Aorta (tissue), 5 donors: ENCODE measurements at regions not wholly inside any gene's neighbourhood (a gene's known extent, or its start where the extent isn't known, plus 50 kb on each side); places are given as distances from the start of the nearest gene placed in this dataset.

Experiments
- ATAC-seq: fragments of 200-7000 bp; cut with Tn5 transposase; one replicate; pipeline ENCODE4 v1.9.1; 2022; ENCODE audit warnings: moderate library complexity; ENCODE audit not compliant: low FRiP score
- DNase-seq, 2 donors: peaks; one replicate each; pipeline ENCODE4 v3.0.0-alpha.2; 2020
- H3K27ac ChIP-seq, 2 donors: one replicate each; pipeline ENCODE4 v1.5.1; 2013; ENCODE audit warnings: low read length in 2 of 2, mild to moderate bottlenecking in 2 of 2, moderate library complexity in 2 of 2, control low read depth in 1 of 2, inconsistent platforms in 1 of 2, low read depth in 1 of 2
- H3K27me3 ChIP-seq, 2 donors: one replicate each; pipeline ENCODE4 v1.6.1; 2013; ENCODE audit warnings: control low read depth in 1 of 2, low read length in 1 of 2, mild to moderate bottlenecking in 1 of 2, moderate library complexity in 1 of 2; ENCODE audit not compliant: insufficient read depth in 2 of 2, control insufficient read depth in 1 of 2
- H3K36me3 ChIP-seq, 2 donors: one replicate each; pipeline ENCODE4 v1.6.1; 2013; ENCODE audit warnings: control low read depth in 1 of 2, low read length in 1 of 2, mild to moderate bottlenecking in 1 of 2; ENCODE audit not compliant: insufficient read depth in 2 of 2, control insufficient read depth in 1 of 2
- H3K4me1 ChIP-seq, 2 donors: one replicate each; pipeline ENCODE4 v1.6.1; 2013; ENCODE audit warnings: low read length in 2 of 2, control low read depth in 1 of 2, mild to moderate bottlenecking in 1 of 2, moderate library complexity in 1 of 2; ENCODE audit not compliant: insufficient read depth in 2 of 2, control insufficient read depth in 1 of 2
- H3K4me3 ChIP-seq, 2 donors: one replicate each; pipeline ENCODE4 v1.5.1; 2013; ENCODE audit warnings: low read length in 2 of 2, control low read depth in 1 of 2, mild to moderate bottlenecking in 1 of 2
- H3K9me3 ChIP-seq: one replicate; pipeline ENCODE4 v1.6.1; 2013; ENCODE audit warnings: mild to moderate bottlenecking, low read length; ENCODE audit not compliant: control insufficient read depth
- WGBS, 2 donors: extraction: QIAGEN DNeasy Blood & Tissue Kit; methylation state at CpG; one replicate each; pipeline ENCODE4 v1.1.7; 2013; 5-methylcytosine and 5-hydroxymethylcytosine counted together
- intact Hi-C, 2 donors: fragments of 100-400 bp; cut with DNase I; formaldehyde crosslinking; loops; one replicate each; pipeline versions ENCODE4 v1.14.2 to v1.15.0; 2022
- donor health status: healthy with polysubstance abuse.
- donor health status: Bipolar disorder and iron deficiency.
- donor health status: DM: no; HTN: no; CAD: no.
- donor health status: DM: no; HTN: no; CAD: no.
- donor health status: DM: yes; HTN: yes; CAD: no.

DNA sequence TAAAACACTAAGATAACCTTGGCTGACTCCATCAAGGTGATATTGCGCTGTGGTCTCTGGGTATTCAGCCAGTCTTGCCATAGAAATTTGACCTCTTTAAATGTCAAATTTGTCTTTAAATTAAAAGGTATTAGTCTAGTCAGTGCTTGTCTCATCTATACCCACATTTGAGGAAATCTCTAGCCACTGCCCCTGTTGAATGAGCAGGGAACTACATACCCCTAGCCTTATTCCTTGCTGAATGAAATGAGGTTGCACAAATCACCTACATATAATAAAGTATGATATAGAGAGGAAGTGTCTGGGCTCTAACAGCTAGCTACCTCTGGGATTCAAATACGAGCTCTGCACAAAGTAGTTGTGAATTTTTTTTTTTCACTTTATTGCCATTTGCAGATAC, 256.8 kb downstream of the C12orf50 start:
- Histone ChIP-seq H3K4me1 (no peaks in the 10 kb centered on the region), H3K27ac (no peak overlapping the region), H3K36me3 (no peaks in the 10 kb centered on the region), H3K9me3 (no peaks in the 10 kb centered on the region), H3K4me3 (no peak overlapping the region), H3K27me3 (no peaks in the 10 kb centered on the region)
- DNase-seq (no peak), ATAC-seq (no peak)
- intact Hi-C loops: no loop called here
- 87 to 92% methylated on average over 2 of the region's 2 CpGs for WGBS, 2 donors

DNA sequence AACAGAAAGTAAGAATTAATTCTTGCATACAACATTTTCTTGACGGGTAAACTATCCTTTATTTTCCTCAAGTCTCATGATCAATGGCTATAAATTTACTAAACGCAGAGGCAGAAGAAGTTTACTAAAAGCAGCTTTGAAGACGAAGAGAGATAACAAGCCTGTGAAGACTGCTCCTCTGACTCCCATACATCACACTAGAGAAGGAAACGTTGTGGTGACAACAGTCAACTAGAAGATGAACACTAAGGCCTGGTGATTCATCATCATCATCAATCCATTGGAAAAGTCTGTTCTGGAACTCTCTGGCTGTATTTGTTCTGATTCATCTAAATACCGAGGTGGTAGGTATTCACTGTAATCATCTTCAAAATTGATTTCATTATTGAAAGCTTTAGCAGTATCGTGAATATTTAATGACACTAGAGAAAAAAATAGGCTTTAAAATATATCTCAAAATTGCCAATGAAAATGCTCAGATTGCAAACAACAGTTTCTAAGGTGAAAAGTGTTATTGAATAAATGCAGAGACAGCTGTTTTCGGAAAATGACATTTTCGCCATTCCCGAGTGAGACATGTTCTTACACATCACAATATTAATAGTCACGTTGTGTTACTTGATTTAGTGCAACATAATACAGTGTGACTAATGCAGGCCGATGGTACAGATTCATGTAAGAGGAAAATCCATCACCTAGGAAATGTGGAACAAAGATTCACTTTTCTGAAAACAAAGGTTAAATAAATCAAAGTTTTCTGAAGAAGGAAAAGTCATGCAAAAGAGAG, 260.5 kb downstream of the C12orf50 start:
- no peaks in the 10 kb centered on the region for H3K27me3 ChIP-seq
- ATAC-seq: no peak
- 76 to 79% methylated on average over 11 of the region's 11 CpGs for whole genome bisulfite sequencing, 2 donors
- no peaks in the 10 kb centered on the region for H3K4me1 ChIP-seq
- H3K27ac ChIP-seq: no peak overlapping the region
- no peaks in the 10 kb centered on the region for H3K36me3 ChIP-seq
- intact Hi-C loops: no loop called here
- H3K9me3 ChIP-seq: no peaks in the 10 kb centered on the region
- DNase-seq: no peak
- H3K4me3 ChIP-seq: no peak overlapping the region

DNA sequence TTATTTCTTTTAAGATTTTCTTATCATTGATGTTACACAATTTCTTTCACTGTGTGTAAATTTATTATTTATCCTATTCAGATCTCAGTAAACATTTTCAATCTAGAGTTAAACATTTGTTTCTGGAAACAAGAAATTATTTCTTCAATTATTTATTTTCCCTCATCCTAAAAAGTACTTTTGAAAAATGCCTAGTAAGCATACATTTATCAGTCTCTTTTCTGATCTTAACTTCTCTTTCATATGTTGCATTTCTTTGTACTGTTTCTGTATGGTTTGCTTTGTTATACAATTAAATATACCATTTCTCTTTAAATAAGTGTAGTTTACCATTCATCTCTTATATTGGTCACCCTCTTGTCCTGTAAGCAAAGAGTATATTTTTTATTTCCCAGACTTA, 263.2 kb downstream of the C12orf50 start:
- H3K27ac ChIP-seq: no peak overlapping the region
- intact Hi-C loops: no loop called here
- no peaks in the 10 kb centered on the region for H3K4me1 ChIP-seq
- H3K9me3 ChIP-seq: no peaks in the 10 kb centered on the region
- H3K36me3 ChIP-seq: no peaks in the 10 kb centered on the region
- no peak for ATAC-seq
- no peaks in the 10 kb centered on the region for H3K27me3 ChIP-seq
- H3K4me3 ChIP-seq: no peak overlapping the region
- DNase-seq: no peak

DNA sequence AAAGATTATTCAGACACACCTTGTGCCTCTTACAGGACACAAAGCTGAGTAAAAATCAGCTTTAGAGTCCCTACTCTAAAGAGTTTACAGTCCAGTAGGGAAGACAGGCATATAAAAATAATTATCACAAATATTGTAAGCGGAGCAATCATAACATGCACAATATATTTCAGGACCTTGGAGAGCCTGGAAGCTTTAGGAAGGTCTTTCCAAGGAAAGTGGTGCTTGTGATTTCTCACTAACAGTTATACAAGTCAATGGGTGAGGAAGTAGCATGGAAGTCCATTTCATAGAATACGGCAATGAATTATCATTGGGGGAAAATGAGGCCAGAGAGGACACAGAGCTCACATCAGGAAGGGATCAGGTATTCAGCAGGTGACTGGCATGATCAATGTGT, 268.3 kb downstream of the C12orf50 start:
- Histone ChIP-seq H3K36me3 (no peaks in the 10 kb centered on the region), H3K9me3 (no peaks in the 10 kb centered on the region), H3K4me1 (peaks cover 0 to 1% of the 10 kb centered on the region in 2 donors), H3K27ac (no peak overlapping the region), H3K4me3 (no peak overlapping the region), H3K27me3 (no peaks in the 10 kb centered on the region)
- intact Hi-C loops: no loop called here
- no peak for DNase-seq
- ATAC-seq: no peak
- WGBS, 2 donors: 62 to 64% methylated on average over 2 of the region's 2 CpGs

DNA sequence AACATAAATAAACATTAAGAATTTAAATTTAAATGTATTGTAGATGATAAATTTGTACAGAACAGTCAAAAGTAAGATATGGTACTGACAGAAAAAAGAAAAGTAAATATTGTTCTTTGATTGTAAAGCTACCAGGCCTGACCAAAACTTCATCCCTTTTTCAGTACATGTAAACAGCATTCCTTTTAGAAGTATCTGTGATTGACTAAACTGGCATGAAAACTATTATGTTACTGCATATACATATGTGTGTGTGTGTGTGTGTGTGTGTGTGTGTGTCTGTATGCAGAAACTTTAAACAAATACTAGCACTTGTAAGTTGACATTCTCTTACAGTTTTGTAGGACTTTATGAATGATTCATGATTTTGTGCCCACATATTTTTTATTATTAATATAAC, 270.9 kb downstream of the C12orf50 start:
- peaks cover 0 to 1% of the 10 kb centered on the region in 2 donors for H3K4me1 ChIP-seq
- no peak for ATAC-seq

DNA sequence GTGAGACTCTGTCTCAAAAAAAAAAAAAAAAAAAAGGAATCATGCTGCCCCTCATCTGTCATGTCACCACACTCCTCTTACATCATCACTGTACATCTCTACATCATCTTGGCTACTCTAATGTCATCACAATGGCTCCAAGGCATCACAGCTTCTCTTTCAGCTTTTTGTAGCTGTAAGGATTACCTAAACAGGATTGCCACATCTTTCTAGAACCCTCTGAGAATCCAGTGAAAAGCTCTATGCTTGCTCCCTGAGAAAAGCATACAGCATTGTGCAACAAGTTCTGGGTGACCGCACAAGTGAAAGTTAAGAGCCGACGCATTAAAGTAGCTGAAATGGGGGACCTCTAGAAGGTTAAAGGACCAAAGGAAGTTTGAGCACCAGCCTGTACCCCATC, 272.5 kb downstream of the C12orf50 start:
- DNase-seq (no peak), ATAC-seq (no peak)
- intact Hi-C loops: no loop called here
- Histone ChIP-seq H3K4me1 (peaks cover 0 to 1% of the 10 kb centered on the region in 2 donors), H3K27me3 (no peaks in the 10 kb centered on the region), H3K36me3 (no peaks in the 10 kb centered on the region), H3K4me3 (no peak overlapping the region), H3K9me3 (no peaks in the 10 kb centered on the region), H3K27ac (no peak overlapping the region)
- 96 to 98% methylated on average over 3 of the region's 3 CpGs for WGBS, 2 donors

More for the DNA sequence above, 270.9 kb downstream of the C12orf50 start:
- no peak overlapping the region for H3K27ac ChIP-seq
- no peak overlapping the region for H3K4me3 ChIP-seq
- H3K36me3 ChIP-seq: no peaks in the 10 kb centered on the region
- DNase-seq: no peak
- H3K27me3 ChIP-seq: no peaks in the 10 kb centered on the region
- H3K9me3 ChIP-seq: no peaks in the 10 kb centered on the region
- intact Hi-C loops: no loop called here

DNA sequence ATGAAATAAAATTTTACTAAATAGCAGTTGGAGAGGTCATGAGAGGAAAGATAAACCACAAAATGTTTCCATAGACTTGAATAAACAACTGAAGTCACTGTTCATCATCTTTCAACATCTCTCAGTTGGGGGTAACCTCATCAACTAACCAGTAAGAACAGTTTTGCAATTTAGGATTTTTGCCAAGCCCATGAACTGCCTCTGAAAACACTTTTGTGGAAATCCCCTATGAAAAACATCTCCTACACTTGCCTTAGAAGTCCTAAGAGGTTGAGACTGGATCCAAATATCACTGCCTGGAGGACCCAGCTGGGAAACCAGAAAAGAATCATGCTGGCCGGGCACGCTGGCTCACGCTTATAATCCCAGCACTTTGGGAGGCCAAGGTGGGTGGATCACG, 273.1 kb downstream of the C12orf50 start:
- no peaks in the 10 kb centered on the region for H3K9me3 ChIP-seq
- intact Hi-C loops: no loop called here
- no peaks in the 10 kb centered on the region for H3K27me3 ChIP-seq
- WGBS, 2 donors: 84 to 87% methylated on average over 4 of the region's 4 CpGs
- H3K4me1 ChIP-seq: peaks cover 0 to 1% of the 10 kb centered on the region in 2 donors
- H3K36me3 ChIP-seq: no peaks in the 10 kb centered on the region
- no peak overlapping the region for H3K27ac ChIP-seq
- no peak for DNase-seq
- no peak overlapping the region for H3K4me3 ChIP-seq
- ATAC-seq: no peak

DNA sequence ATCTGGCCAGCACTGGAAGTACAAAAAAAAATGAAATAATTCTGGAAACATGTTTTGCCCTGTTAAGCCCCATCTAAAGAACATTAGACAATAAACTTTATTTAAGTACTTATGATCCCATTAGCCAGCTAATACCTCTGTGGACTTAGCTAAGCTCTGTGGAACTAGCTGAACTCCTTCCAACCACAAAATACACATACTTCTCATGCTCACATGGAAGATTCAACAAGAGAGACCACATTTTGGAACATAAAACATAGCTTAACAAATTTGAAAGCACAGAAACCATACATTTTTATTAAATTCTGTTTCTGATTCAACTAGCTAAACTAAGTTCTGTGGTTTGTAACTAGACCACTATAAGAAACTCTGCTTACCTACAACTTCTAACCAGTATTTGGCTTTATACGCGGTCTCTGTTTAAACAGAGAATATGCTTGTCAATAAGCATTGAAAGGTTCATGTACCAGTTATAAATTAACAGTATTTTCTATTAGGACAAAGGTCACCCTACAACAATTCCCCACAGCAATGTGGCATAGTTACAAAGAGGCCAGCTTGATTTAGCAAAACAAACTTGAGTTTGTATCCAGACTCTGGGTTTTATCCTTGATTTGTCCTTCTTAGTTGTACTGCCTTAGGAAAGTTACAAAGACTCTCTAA, 300.1 kb downstream of the C12orf50 start:
- intact Hi-C loops: no loop called here
- 93 to 95% methylated on average over 2 of the region's 2 CpGs for WGBS, 2 donors

DNA sequence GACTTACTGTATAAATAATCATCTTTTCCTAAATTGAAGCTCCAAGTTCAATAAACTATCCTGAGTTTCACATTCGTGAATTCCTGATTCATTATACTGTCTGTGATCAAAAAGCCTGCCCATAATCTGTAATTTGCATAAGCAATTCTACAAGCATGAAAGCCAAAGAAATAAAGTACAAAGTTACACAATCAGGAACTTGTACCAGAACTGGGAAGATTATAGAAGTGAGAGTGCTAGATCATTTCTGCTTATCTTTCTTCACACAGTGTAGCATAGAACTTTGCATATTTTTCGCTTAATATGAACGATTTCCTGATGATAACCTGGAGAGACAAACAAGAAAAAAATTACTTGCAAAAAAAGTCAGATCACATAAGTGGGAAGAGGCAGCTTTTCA, 308.2 kb downstream of the C12orf50 start:
- Histone ChIP-seq H3K36me3 (no peaks in the 10 kb centered on the region), H3K4me3 (no peak overlapping the region)
- intact Hi-C loops: no loop called here

More for the DNA sequence above, 300.1 kb downstream of the C12orf50 start:
- H3K4me1 ChIP-seq: no peaks in the 10 kb centered on the region
- no peak overlapping the region for H3K4me3 ChIP-seq
- no peak overlapping the region for H3K27ac ChIP-seq
- no peaks in the 10 kb centered on the region for H3K9me3 ChIP-seq
- ATAC-seq (no peak), DNase-seq (no peak)
- no peaks in the 10 kb centered on the region for H3K36me3 ChIP-seq
- H3K27me3 ChIP-seq: no peaks in the 10 kb centered on the region

More for the DNA sequence above, 308.2 kb downstream of the C12orf50 start:
- ATAC-seq (no peak), DNase-seq (no peak)
- H3K9me3 ChIP-seq: no peaks in the 10 kb centered on the region
- no peaks in the 10 kb centered on the region for H3K27me3 ChIP-seq
- no peak overlapping the region for H3K27ac ChIP-seq
- 54 to 64% methylated on average over 3 of the region's 3 CpGs for WGBS, 2 donors
- H3K4me1 ChIP-seq: no peaks in the 10 kb centered on the region
